Activated CD4-positive, alpha-beta T cell treated with anti-CD3 and anti-CD28 coated beads, Interleukin-2, amount 10 ng/mL, durations not matched to agents 7 days and 5 days (primary cell): ENCODE measurements at regions not wholly inside any gene's neighbourhood (a gene's known extent, or its start where the extent isn't known, plus 50 kb on each side); places are given as distances from the start of the nearest gene placed in this dataset.

Experiments
- CTCF ChIA-PET: fragments of 350-600 bp; sonication (Branson Sonifier 250); formaldehyde crosslinking; loops from one replicate; lab custom pipeline; 2021; ENCODE audit warnings: antibody characterized with exemption; lab: Charles Lee
- POLR2A ChIA-PET: fragments of 350-600 bp; sonication (Branson Sonifier 250); formaldehyde crosslinking; loops from one replicate; lab custom pipeline; 2021; ENCODE audit warnings: antibody characterized with exemption; lab: Charles Lee
- DNase-seq: peaks from one replicate; pipeline ENCODE4 v3.0.0-alpha.2; 2020
- H3K27ac Mint-ChIP-seq: one replicate; pipeline ENCODE4 v1.8.0; 2021; ENCODE audit warnings: mild to moderate bottlenecking, moderate library complexity, mixed read lengths
- H3K27me3 Mint-ChIP-seq: one replicate; pipeline ENCODE4 v1.8.0; 2021; ENCODE audit warnings: mixed read lengths
- H3K36me3 Mint-ChIP-seq: one replicate; pipeline ENCODE4 v1.8.0; 2021; ENCODE audit warnings: low read depth, mixed read lengths
- H3K4me1 Mint-ChIP-seq: one replicate; pipeline ENCODE4 v1.8.0; 2021; ENCODE audit warnings: mixed read lengths
- H3K4me3 Mint-ChIP-seq: one replicate; pipeline ENCODE4 v1.8.0; 2021; ENCODE audit warnings: mild to moderate bottlenecking, moderate library complexity, mixed read lengths
- H3K9me3 Mint-ChIP-seq: one replicate; pipeline ENCODE4 v1.8.0; 2021; ENCODE audit warnings: mixed read lengths

DNA sequence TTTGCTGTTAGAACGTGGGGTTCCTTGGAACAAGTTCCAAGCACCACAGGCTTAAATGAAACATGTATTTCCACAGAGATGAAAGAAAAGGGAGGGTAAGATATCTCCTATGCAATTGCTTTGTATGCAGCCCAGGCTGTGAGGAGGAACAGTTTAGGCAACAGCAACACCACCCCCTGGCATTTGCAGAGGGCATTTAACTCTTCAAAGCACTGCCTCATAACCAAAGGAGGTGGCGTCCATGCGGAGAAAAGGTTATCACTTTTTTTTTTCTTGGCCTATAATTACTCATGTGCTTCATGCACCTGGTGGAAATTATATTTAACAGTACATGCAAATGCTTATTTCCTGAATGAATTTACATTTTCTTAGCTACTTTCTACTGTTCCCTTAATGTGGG is 286.0 kb downstream of the LPIN1 start:
- Mint-ChIP-seq H3K4me1 (peaks cover 18% of the 10 kb centered on the region), H3K27ac (no peak overlapping the region), H3K27me3 (peaks cover 2% of the 10 kb centered on the region), H3K9me3 (peaks cover 5% of the 10 kb centered on the region), H3K4me3 (no peak overlapping the region), H3K36me3 (peaks cover 4% of the 10 kb centered on the region)
- ChIA-PET CTCF (no interaction called here), POLR2A (no interaction called here)
- DNase-seq = no peak

DNA sequence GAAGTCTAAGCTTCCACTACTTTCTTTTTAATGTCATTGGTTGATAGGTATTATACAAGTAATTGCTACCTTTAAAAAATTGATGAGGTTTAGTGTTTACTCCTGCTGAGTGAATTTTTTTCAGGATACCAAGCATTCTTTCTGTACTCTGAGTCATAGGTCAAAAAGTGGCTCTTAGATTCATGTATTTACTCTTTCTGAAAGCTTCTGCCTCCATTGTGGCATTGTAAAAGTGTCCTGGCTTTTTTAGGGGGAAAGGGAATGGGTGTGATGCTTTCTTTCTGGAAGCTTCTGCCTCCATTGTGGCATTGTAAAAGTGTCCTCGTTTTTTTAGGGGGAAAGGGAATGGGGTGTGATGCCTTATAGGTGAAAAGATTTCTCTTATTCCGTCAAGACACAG is 286.5 kb downstream of the LPIN1 start:
- no peak overlapping the region for H3K4me3 Mint-ChIP-seq
- peaks cover 4% of the 10 kb centered on the region for H3K36me3 Mint-ChIP-seq
- peaks cover 19% of the 10 kb centered on the region for H3K4me1 Mint-ChIP-seq
- CTCF ChIA-PET = no interaction called here
- H3K9me3 Mint-ChIP-seq = peaks cover 9% of the 10 kb centered on the region
- no peak overlapping the region for H3K27ac Mint-ChIP-seq
- POLR2A ChIA-PET = no interaction called here
- DNase-seq = no peak
- peaks cover 2% of the 10 kb centered on the region for H3K27me3 Mint-ChIP-seq

DNA sequence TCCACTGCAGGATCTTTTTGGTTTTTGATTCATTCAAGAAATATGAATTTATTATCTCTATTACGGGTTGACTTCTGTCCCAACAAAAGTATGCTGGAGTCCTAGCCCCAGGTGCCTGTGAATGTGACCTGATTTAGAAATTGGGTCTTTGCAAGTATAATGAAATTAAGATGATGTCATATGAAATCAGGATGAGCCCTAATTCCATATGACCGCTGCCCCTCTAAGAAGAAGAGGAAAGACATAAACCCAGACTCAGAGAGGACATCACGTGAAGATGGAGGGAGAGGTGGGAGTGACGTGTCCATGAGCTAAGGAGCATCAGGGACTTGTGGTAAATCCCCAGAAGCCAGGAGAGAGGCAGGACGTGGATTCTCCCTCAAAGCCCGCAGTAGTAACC is 287.1 kb downstream of the LPIN1 start:
- Mint-ChIP-seq H3K36me3 (peaks cover 4% of the 10 kb centered on the region), H3K27ac (no peak overlapping the region), H3K27me3 (peaks cover 2% of the 10 kb centered on the region), H3K9me3 (peaks cover 9% of the 10 kb centered on the region), H3K4me1 (peaks cover 19% of the 10 kb centered on the region), H3K4me3 (no peak overlapping the region)
- DNase-seq = no peak
- ChIA-PET CTCF (no interaction called here), POLR2A (no interaction called here)

DNA sequence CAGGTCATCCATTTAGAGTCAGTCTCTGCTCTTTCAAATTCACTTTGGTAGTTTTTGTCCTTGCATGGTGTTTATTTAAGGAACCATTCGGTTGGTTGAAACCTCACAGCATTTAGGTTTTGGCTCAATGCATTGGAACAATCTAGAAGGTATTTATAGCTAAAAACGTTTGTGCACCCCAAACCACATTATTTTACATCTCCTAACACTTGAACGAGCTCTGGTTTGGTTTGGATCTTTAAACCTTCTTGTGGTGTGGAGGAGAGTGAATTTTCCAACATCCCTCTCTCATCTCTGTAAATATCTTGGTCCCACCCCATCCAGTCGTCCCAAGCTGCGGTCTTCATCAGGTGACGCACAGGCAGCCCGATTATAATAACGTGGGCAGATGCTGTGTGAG is 287.9 kb downstream of the LPIN1 start:
- peaks cover 14% of the 10 kb centered on the region for H3K9me3 Mint-ChIP-seq
- no peak for DNase-seq
- CTCF ChIA-PET = no interaction called here
- peaks cover 2% of the 10 kb centered on the region for H3K27me3 Mint-ChIP-seq
- POLR2A ChIA-PET = no interaction called here
- peaks cover 4% of the 10 kb centered on the region for H3K36me3 Mint-ChIP-seq
- H3K27ac Mint-ChIP-seq = no peak overlapping the region
- peaks cover 19% of the 10 kb centered on the region for H3K4me1 Mint-ChIP-seq
- H3K4me3 Mint-ChIP-seq = no peak overlapping the region

DNA sequence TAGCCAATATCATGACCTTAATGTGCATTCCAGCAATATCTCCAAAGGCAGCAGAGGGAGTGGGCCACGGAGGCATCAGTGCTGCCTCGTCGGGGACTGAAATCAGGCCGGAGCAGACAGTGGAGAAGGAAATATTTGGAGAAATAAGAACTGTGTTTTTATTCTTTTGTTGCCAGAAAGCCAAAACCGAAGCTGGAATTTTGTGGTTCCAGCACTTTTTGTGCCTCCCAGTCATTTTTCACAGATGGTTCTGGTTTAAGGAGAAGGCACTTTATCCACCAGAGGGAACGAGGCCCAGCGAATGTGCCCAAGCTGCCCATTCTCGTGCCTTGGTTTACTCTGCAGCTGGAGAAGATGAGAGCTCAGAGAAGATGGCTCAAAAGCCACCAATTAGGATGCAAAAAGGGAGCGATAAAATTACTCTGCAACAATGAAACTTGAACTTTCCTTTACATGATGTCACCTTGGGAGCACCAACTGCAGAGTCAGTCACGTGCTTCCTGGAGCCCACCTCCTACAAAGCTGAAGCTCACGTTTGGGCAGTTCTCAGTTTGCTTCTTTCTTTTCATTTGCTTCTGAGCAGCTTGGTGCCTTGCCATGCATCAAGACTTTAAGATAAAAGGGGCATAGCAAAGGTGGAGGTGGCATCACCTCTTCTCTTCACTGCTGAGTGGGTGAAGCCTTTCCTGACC is 288.7 kb downstream of the LPIN1 start:
- H3K36me3 Mint-ChIP-seq = peaks cover 6% of the 10 kb centered on the region
- H3K4me3 Mint-ChIP-seq = no peak overlapping the region
- H3K9me3 Mint-ChIP-seq = peaks cover 15% of the 10 kb centered on the region
- peaks cover 19% of the 10 kb centered on the region for H3K4me1 Mint-ChIP-seq
- CTCF ChIA-PET = no interaction called here
- no peak for DNase-seq
- H3K27ac Mint-ChIP-seq = peak overlapping the region; percentile 5
- POLR2A ChIA-PET = no interaction called here
- peaks cover 2% of the 10 kb centered on the region for H3K27me3 Mint-ChIP-seq

DNA sequence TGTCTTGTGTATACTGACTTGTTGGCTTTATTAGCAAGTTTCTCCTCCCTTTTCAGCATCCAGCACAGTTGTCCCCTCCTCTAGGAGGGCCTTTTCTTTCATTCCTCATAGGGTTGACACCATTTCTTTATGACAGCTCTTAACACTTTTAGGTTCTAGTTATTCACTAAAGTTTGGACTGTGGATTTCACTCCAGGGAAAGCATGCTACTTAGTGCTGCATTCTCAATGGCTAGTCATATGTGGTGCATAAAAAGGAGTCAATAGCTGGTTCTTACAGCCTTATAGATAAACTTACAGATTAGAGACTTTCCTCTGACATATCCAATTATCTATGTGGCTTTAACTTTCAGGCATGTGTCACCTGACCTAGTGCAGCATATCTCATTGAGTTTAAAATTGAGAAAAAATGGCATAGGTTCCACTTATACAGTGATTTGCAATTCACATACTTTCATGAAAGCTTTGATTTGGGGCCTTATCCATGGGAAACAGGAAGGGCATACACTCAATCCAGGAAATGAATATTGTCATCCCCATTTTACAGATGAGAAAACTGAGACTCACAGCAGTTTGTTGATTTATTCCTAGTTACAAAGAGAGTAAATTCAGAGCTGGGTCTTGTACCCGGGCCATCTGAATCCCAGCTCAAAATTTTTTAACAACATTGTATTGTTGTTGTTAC is 289.7 kb downstream of the LPIN1 start:
- DNase-seq = no peak
- POLR2A ChIA-PET = no interaction called here
- H3K4me1 Mint-ChIP-seq = peaks cover 19% of the 10 kb centered on the region
- peaks cover 2% of the 10 kb centered on the region for H3K27me3 Mint-ChIP-seq
- peak overlapping the region; percentile 27 for H3K27ac Mint-ChIP-seq
- CTCF ChIA-PET = no interaction called here
- peaks cover 9% of the 10 kb centered on the region for H3K36me3 Mint-ChIP-seq
- no peak overlapping the region for H3K4me3 Mint-ChIP-seq
- peaks cover 15% of the 10 kb centered on the region for H3K9me3 Mint-ChIP-seq

DNA sequence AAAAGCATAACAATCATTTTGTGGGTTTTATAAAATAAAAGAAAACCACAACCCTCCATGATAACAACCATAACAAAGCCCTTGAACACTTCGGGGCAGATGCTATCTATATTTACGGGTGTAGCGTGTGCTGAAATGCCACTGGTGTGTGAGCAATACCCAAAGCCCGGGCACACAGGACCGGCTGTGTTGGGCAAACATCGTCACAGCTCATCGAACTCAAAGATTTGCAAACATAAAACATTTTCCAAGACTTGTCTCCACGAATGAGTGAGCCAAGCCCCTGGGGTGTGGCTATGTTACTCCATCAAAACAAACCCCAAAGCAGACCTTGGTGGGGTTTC is 290.2 kb downstream of the LPIN1 start:
- peaks cover 19% of the 10 kb centered on the region for H3K9me3 Mint-ChIP-seq
- ChIA-PET CTCF (no interaction called here), POLR2A (no interaction called here)
- DNase-seq = peak; percentile 22
- H3K27me3 Mint-ChIP-seq = peaks cover 2% of the 10 kb centered on the region
- no peak overlapping the region for H3K4me3 Mint-ChIP-seq
- peaks cover 19% of the 10 kb centered on the region for H3K4me1 Mint-ChIP-seq
- H3K36me3 Mint-ChIP-seq = peaks cover 9% of the 10 kb centered on the region
- H3K27ac Mint-ChIP-seq = peak overlapping the region; percentile 27

DNA sequence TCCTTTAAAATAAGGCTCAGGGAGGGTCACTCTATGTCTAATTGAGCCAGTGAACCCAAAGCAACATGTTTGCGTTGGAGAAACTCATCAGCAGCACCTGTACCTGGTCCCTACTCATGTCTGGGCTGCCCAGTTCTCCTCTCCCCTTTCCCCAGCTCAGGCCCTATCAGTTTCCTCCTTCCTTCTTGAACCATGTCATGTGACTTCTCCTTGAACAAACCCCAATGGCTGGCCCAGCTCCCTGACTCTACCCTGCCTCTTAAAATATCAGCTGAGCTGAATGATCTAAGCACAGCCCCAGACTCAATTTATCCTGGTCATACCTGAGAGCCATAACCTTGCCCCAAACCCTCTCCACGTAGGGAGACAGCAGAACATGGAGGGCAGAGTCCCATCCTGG is 290.9 kb downstream of the LPIN1 start:
- no peak overlapping the region for H3K4me3 Mint-ChIP-seq
- peaks cover 26% of the 10 kb centered on the region for H3K9me3 Mint-ChIP-seq
- POLR2A ChIA-PET = no interaction called here
- H3K4me1 Mint-ChIP-seq = peaks cover 21% of the 10 kb centered on the region
- DNase-seq = no peak
- H3K27me3 Mint-ChIP-seq = peaks cover 2% of the 10 kb centered on the region
- CTCF ChIA-PET = no interaction called here
- H3K27ac Mint-ChIP-seq = peak overlapping the region; percentile 70
- H3K36me3 Mint-ChIP-seq = peaks cover 9% of the 10 kb centered on the region

DNA sequence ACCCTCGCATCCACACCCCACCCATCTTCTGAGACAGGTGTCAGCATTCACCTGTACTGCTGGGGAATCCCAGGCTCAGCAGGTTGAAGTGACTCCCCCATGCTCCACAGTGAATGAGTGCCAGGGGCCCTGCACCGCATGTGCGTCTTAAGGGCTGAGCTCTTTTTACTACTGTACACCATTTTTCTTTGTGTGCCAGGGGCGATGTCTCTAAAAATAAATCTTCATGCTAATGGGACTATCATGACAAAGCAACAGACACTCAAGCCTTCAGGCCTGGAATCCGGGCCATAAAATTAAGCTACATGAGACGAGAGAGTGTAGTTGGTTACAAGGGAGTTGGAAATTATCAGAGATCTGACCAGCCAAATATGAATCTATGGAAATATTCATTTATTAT is 294.8 kb downstream of the LPIN1 start:
- CTCF ChIA-PET = no interaction called here
- POLR2A ChIA-PET = no interaction called here
- Mint-ChIP-seq H3K36me3 (peaks cover 17% of the 10 kb centered on the region), H3K27ac (no peak overlapping the region), H3K4me3 (no peak overlapping the region), H3K4me1 (peaks cover 51% of the 10 kb centered on the region), H3K9me3 (peaks cover 33% of the 10 kb centered on the region), H3K27me3 (no peaks in the 10 kb centered on the region)
- no peak for DNase-seq

DNA sequence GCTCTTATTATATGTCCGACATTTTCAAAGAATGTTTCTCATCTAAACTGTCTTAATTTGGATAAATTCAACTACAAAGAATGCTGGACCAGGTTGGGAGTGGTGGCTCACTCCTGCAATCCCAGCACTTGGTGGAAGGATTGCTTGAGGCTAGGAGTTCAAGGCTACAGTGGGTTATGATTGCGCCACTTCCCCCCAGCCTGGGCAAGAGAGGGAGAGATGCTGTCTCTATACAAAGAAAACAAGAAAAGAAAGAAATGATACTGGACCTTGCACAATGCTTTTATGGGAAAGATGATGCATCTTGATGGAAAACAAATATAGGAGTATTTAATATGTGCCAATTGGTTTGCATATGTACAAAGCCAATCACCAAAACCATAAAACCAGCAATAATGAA is 296.7 kb downstream of the LPIN1 start:
- no peaks in the 10 kb centered on the region for H3K27me3 Mint-ChIP-seq
- ChIA-PET POLR2A (no interaction called here), CTCF (no interaction called here)

DNA sequence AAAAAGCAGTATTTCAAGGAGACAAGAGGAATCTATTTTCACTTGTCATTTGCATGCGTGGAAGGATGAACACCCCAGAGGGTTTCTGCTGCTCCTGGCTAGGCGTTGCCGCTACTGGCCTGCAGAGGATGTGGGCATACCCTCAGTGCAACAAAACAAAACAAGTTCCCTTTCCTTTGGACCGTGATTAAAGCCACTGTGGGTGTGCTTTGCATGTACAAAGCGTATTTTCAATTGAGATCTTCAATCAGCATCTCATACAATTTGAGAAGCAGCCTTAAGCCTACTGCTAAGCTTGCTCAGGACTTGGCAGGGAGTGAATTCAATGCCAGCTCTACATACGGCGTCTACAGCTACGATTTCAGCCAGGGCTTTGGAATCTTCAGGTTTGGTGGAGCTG is 298.4 kb downstream of the LPIN1 start:
- Mint-ChIP-seq H3K27me3 (no peaks in the 10 kb centered on the region), H3K27ac (peak overlapping the region; percentile 84), H3K36me3 (peaks cover 14% of the 10 kb centered on the region), H3K4me3 (peak overlapping the region; percentile 26), H3K9me3 (peaks cover 23% of the 10 kb centered on the region), H3K4me1 (peaks cover 44% of the 10 kb centered on the region)
- ChIA-PET CTCF (no interaction called here), POLR2A (interaction anchor here (0.6 kb wide), 1 partner anchor 216 kb away, joined by 4 read pairs; no protein-coding TSS in a partner anchor)
- DNase-seq = peak; percentile 76

More for the DNA sequence above, 296.7 kb downstream of the LPIN1 start:
- Mint-ChIP-seq H3K27ac (peak overlapping the region; percentile 41), H3K4me3 (no peak overlapping the region), H3K4me1 (peaks cover 43% of the 10 kb centered on the region), H3K9me3 (peaks cover 28% of the 10 kb centered on the region), H3K36me3 (peaks cover 14% of the 10 kb centered on the region)
- no peak for DNase-seq

DNA sequence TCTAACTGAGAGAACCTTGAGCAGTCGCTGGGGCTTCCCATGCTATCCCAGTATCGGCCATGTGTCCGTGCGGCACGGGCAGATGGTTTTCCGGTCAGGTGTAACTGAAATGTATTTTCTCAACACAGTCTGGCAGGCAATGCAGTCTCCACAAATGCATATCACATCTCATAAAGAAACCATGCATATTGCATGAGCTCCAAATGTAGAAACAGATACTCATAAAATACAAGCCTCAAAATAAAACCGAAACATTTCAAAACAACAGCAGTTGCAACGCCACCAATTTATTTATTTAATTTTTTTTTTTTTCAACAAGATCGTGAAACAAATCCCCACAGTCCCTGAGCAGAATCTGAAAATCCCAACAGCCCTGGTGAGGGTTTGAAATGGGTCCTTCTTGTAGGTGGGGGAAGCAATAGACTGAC is 299.4 kb downstream of the LPIN1 start:
- POLR2A ChIA-PET = no interaction called here
- H3K36me3 Mint-ChIP-seq = peaks cover 9% of the 10 kb centered on the region
- peaks cover 21% of the 10 kb centered on the region for H3K9me3 Mint-ChIP-seq
- CTCF ChIA-PET = no interaction called here
- H3K27me3 Mint-ChIP-seq = no peaks in the 10 kb centered on the region
- no peak overlapping the region for H3K4me3 Mint-ChIP-seq
- H3K4me1 Mint-ChIP-seq = peaks cover 52% of the 10 kb centered on the region
- DNase-seq = no peak
- peak overlapping the region; percentile 72 for H3K27ac Mint-ChIP-seq

DNA sequence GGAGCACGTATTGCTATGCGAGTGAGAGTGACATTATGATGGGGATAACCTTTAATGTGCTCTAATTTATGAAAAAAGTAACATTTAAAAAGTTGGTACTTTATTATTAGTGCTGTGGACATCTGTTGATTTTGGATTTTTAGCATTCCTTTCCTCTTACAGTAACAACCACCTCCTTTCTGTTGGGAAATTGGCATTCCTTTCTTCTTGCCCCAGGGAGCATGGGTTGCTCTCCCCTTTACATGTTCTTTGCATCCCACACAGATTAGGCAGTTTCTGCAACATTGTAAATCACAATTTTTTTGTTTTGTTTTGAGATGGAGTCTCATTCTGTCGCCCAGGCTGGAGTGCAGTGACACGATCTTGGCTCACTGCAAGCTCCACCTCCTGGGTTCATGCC is 300.2 kb downstream of the LPIN1 start:
- Mint-ChIP-seq H3K9me3 (peaks cover 17% of the 10 kb centered on the region), H3K27ac (peak overlapping the region; percentile 57), H3K36me3 (peaks cover 9% of the 10 kb centered on the region), H3K4me1 (peaks cover 52% of the 10 kb centered on the region), H3K4me3 (no peak overlapping the region), H3K27me3 (no peaks in the 10 kb centered on the region)
- DNase-seq = no peak
- ChIA-PET CTCF (no interaction called here), POLR2A (no interaction called here)
